ENCODE measurements at regions not wholly inside any gene's neighbourhood (a gene's known extent, or its start where the extent isn't known, plus 50 kb on each side); places are given as distances from the start of the nearest gene placed in this dataset.

- H3K4me2 ChIP-seq (ENCODE audit: low read length) = no peak overlapping the region
- no peak overlapping the region for H3K27ac ChIP-seq (ENCODE audit: low read length)
- TF ChIP-seq EZH2phosphoT487 (IDR thresholded peaks at IDR 0.05; ENCODE audit: low read depth) (no peak), CTCF (IDR thresholded peaks at IDR 0.05; ENCODE audit: low read depth, low read length) (no peak)
- no peak overlapping the region for H3K4me3 ChIP-seq (ENCODE audit: low read length)
- no peaks in the 10 kb centered on the region for H4K20me1 ChIP-seq (ENCODE audit: insufficient read depth, low read length)
- no peaks in the 10 kb centered on the region for H3K79me2 ChIP-seq (ENCODE audit: low read length)
- H3K9ac ChIP-seq (ENCODE audit: low read length) = no peak overlapping the region
- no peaks in the 10 kb centered on the region for H3K9me3 ChIP-seq (ENCODE audit: insufficient read depth, low read length)
- H2AFZ ChIP-seq (ENCODE audit: low read depth, low read length) = no peak overlapping the region
- H3K27me3 ChIP-seq (ENCODE audit: low read depth, low read length) = no peaks in the 10 kb centered on the region
- H3K36me3 ChIP-seq (replicated peaks; ENCODE audit: low read depth, low read length) = no peaks in the 10 kb centered on the region
- H3K4me1 ChIP-seq (ENCODE audit: low read length) = peaks cover 14% of the 10 kb centered on the region
Observed at GRCh38 chr4:147334478-147334877, 146.4 kb upstream of the EDNRA start.

- H3K4me1 ChIP-seq (ENCODE audit: low read length) = peaks cover 14% of the 10 kb centered on the region
Observed at GRCh38 chr4:147335183-147335582, 145.7 kb upstream of the EDNRA start.

GRCh38 chr4:147336252-147336651 lies 144.6 kb upstream of the EDNRA start:
- Histone ChIP-seq H3K9ac (ENCODE audit: low read length) (no peak overlapping the region), H3K79me2 (ENCODE audit: low read length) (no peaks in the 10 kb centered on the region), H4K20me1 (ENCODE audit: insufficient read depth, low read length) (no peaks in the 10 kb centered on the region), H3K4me1 (ENCODE audit: low read length) (peaks cover 17% of the 10 kb centered on the region), H3K27ac (ENCODE audit: low read length) (no peak overlapping the region), H2AFZ (ENCODE audit: low read depth, low read length) (no peak overlapping the region), H3K9me3 (ENCODE audit: insufficient read depth, low read length) (no peaks in the 10 kb centered on the region), H3K27me3 (ENCODE audit: low read depth, low read length) (no peaks in the 10 kb centered on the region), H3K4me3 (ENCODE audit: low read length) (no peak overlapping the region), H3K36me3 (replicated peaks; ENCODE audit: low read depth, low read length) (no peaks in the 10 kb centered on the region), H3K4me2 (ENCODE audit: low read length) (no peak overlapping the region)
- no peak for TF ChIP-seq EZH2phosphoT487 (IDR thresholded peaks at IDR 0.05; ENCODE audit: low read depth)
- TF ChIP-seq CTCF (IDR thresholded peaks at IDR 0.05; ENCODE audit: low read depth, low read length) = no peak

More at GRCh38 chr4:147335183-147335582, 145.7 kb upstream of the EDNRA start:
- Histone ChIP-seq H3K4me2 (ENCODE audit: low read length) (no peak overlapping the region), H4K20me1 (ENCODE audit: insufficient read depth, low read length) (no peaks in the 10 kb centered on the region), H3K27me3 (ENCODE audit: low read depth, low read length) (no peaks in the 10 kb centered on the region), H3K79me2 (ENCODE audit: low read length) (no peaks in the 10 kb centered on the region), H2AFZ (ENCODE audit: low read depth, low read length) (no peak overlapping the region), H3K9ac (ENCODE audit: low read length) (no peak overlapping the region), H3K9me3 (ENCODE audit: insufficient read depth, low read length) (no peaks in the 10 kb centered on the region), H3K4me3 (ENCODE audit: low read length) (no peak overlapping the region), H3K36me3 (replicated peaks; ENCODE audit: low read depth, low read length) (no peaks in the 10 kb centered on the region), H3K27ac (ENCODE audit: low read length) (no peak overlapping the region)
- TF ChIP-seq EZH2phosphoT487 (IDR thresholded peaks at IDR 0.05; ENCODE audit: low read depth) = no peak
- no peak for TF ChIP-seq CTCF (IDR thresholded peaks at IDR 0.05; ENCODE audit: low read depth, low read length)

- no peaks in the 10 kb centered on the region for H3K9me3 ChIP-seq (ENCODE audit: insufficient read depth, low read length)
- H2AFZ ChIP-seq (ENCODE audit: low read depth, low read length) = no peak overlapping the region
- H3K79me2 ChIP-seq (ENCODE audit: low read length) = no peaks in the 10 kb centered on the region
- H3K27me3 ChIP-seq (ENCODE audit: low read depth, low read length) = no peaks in the 10 kb centered on the region
- H3K4me3 ChIP-seq (ENCODE audit: low read length) = no peak overlapping the region
- H3K9ac ChIP-seq (ENCODE audit: low read length) = no peak overlapping the region
- H3K4me1 ChIP-seq (ENCODE audit: low read length) = peaks cover 11% of the 10 kb centered on the region
- no peaks in the 10 kb centered on the region for H4K20me1 ChIP-seq (ENCODE audit: insufficient read depth, low read length)
- no peak overlapping the region for H3K27ac ChIP-seq (ENCODE audit: low read length)
- no peak for TF ChIP-seq CTCF (IDR thresholded peaks at IDR 0.05; ENCODE audit: low read depth, low read length)
- TF ChIP-seq EZH2phosphoT487 (IDR thresholded peaks at IDR 0.05; ENCODE audit: low read depth) = no peak
- no peak overlapping the region for H3K4me2 ChIP-seq (ENCODE audit: low read length)
- no peaks in the 10 kb centered on the region for H3K36me3 ChIP-seq (replicated peaks; ENCODE audit: low read depth, low read length)
Observed at GRCh38 chr4:147339100-147339499, 141.8 kb upstream of the EDNRA start.
